NCI-H524 treated with DMSO at 0.1 percent for 48 hours (cell line): ENCODE measurements at regions not wholly inside any gene's neighbourhood (a gene's known extent, or its start where the extent isn't known, plus 50 kb on each side); places are given as distances from the start of the nearest gene placed in this dataset.
"Not testable (repeated sequence)": the region's sequence is repeated elsewhere in the genome, so short reads cannot be mapped to it uniquely, and the experiment has no call there.

ENCODE experiments used
- DNase-seq: peaks from one replicate; lab custom pipeline; 2025; lab: John Stamatoyannopoulos, UW

- DNase-seq = no peak
Measured at GRCh38 chr16:66095676-66096075, 270.8 kb upstream of the CDH5 start.

DNA sequence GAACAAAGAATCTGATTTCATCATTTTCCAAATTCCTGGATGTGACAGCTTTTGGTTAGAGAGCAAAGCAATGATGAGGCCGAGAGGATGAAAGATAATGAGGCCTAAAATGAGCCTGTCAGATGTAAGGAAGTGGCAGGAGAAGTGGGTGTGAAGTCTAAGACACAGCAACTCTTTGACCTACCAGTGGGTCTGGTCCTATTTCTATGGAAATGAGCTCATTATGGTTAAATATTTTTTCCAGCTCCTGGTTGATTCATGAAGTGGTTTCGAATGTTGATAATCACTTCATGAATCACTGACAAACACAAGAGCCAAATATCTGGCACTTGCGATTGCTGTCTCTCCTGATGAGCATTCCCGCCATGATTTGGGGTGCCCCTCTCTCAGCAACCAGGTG, 273.3 kb upstream of the CDH5 start:
- no peak for DNase-seq

GRCh38 chr16:66091471-66091891, 275.0 kb upstream of the CDH5 start:
- no peak for DNase-seq

DNA sequence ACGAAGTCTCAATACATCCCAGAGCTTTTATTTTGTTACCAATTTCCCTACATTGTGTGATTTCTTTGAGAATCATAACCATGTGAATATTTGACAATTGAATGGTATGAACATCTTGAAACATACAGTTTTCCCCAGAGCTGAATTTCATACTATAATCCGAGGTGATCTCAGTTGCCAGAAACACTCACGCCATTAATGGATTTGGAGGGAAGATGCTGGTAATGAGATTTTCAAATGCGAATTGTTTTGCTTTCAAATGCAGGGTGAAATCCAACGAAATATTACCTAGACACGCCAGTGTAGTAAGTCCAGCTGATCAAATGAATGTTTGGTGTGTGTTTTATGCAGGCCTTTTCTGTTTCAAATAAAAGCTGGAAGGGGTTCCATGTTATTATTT, 277.8 kb upstream of the CDH5 start:
- no peak for DNase-seq

- DNase-seq = no peak
Measured at GRCh38 chr16:66087308-66087707, 279.2 kb upstream of the CDH5 start.

DNA sequence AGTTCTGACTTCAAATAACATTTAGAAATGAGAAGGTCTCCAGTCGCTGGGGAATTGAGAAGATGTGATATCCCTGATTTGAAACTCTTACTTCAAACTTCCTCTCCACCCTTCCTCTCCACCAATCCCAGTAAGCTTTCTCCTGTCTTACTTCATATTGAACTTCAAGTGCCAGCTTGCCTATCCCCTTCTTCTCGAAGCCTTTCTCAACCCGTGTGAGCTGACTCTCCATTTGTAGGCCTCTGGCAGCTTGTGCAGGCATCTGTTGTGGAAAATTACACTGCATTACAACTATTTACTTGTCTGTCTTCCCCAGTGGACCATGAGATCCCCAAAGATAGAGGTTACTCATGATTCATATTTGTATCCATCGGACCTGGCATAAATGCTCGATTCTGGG, 280.8 kb upstream of the CDH5 start:
- DNase-seq = no peak

GRCh38 chr16:66084731-66085130, 281.8 kb upstream of the CDH5 start:
- not testable (repeated sequence) for DNase-seq

- DNase-seq = no peak
Measured at GRCh38 chr16:66084306-66084705, 282.2 kb upstream of the CDH5 start.

DNA sequence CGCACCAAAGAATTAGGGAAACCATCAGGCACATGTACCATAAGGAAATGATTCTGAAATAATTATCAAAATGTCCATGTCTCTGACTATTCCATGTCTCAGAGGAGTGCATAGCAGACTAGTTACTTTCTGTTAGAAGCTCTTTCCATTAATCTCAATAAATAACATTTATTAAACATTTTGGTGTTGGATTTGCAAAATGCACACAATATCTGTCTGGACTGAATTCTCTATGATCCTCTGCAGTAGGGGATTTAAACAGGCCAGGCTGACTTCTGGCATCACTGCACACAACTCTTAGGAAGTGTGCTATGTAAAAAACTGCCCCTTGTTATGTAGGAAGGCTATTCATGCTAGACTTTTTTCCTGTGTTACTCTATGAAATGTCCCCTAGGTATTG, 283.3 kb upstream of the CDH5 start:
- no peak for DNase-seq

DNA sequence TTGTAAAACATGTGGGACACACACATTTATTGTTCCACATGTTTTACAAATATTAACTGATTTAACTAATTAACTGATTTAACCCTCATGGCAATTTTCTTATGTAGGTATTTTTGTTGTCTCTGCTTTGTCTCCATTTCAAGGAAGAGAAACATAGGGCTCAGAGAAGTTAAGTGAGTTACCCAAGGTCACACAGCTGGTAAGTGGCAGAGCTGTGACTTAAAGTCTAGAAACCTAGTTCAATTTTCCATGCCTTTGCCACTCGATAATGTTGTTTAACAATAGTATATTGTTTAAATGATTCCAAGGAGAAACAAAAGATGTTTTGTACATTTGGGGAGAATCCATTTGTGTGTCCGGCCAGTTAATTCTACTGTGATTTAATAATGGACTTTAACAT, 284.1 kb upstream of the CDH5 start:
- DNase-seq = no peak

GRCh38 chr16:66081775-66082366, 284.6 kb upstream of the CDH5 start:
- DNase-seq = no peak

DNA sequence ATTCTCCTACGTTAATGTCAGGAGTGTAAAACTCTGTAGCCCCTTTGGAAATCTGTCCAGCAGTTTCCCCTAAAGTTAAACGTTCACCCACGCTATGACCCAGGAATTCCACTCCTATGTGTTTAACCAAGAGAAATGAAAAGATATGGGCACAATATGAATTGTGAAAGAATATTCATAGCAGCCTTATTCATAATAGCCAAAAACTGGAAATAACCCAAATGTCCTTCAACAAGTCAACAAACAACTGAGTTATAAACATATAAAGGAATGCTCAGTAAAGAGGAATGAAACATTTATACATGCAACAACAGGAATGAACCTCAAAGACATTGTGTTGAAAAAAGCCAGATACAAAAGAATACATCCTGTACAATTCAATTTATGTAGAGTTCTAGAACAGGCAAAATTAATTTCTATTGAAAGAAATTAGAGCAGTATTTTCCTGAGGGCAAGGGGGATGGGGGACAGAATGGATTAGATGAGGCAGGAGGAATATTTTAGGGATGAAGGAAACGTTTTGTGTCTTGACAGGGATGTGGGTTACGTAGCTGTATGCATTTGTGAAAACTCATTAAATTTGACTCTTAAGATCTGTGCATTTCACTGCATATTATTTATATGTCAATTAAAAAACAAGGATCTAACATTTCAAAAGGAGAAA, 286.7 kb upstream of the CDH5 start:
- DNase-seq = no peak

DNA sequence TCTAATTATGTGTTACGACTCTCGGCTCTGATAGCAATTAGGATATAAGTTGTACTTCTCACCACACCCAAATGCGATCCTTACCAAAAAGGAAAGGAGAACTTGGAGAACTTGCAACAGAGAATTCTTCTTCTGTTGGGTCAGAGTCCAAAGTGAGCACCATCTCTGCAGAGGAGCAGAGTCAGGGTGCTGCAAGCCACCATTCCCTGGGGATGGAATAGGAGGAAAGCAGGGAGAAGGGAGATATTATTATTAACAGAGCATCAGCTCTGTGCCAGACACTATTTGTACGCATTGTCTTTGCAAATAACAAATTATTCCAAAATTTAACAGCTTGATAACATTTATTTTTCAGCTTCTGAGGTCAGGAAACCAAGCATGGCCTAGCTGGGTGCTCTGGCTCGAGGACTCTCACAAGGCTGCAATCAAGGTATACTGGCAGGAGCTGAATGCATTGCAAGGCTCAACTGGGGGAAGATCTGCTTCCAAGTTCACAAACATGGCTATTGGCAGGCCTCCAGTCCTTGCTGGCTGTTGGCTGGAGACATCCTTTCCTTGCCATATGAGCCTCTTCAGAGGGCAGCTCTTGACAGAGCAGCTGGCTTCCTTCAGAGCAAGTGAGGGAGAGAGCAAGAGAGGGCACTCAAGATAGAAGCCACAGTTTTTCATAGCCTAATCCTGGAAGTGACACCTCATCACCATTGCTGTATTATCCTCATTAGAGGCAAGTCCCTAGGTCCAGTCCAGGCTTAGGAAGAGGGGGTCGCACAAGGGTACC, 296.2 kb upstream of the CDH5 start:
- DNase-seq = peak; percentile 92

- no peak for DNase-seq
Measured at GRCh38 chr16:66069587-66069986, 296.9 kb upstream of the CDH5 start.

DNA sequence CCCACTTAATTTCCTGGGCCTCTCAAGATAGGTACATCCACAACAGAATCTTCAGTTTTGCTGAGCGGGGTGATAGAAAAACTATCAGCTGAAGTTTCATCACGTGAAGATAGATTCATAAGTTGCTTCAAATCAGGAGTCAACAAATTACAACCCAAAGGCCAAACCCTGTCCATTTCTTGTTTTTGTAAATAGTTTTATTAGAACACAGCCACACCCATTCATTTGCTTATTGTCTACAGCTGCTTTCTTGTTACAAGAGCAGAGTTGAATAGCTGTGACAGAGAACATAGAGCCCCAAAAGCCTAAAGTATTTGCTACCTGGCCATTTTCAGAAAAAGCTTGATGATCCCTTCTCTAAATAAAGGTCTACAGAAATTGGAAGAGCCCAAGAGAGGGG, 300.1 kb upstream of the CDH5 start:
- DNase-seq = no peak

- no peak for DNase-seq
Measured at GRCh38 chr16:66065925-66066324, 300.6 kb upstream of the CDH5 start.

DNA sequence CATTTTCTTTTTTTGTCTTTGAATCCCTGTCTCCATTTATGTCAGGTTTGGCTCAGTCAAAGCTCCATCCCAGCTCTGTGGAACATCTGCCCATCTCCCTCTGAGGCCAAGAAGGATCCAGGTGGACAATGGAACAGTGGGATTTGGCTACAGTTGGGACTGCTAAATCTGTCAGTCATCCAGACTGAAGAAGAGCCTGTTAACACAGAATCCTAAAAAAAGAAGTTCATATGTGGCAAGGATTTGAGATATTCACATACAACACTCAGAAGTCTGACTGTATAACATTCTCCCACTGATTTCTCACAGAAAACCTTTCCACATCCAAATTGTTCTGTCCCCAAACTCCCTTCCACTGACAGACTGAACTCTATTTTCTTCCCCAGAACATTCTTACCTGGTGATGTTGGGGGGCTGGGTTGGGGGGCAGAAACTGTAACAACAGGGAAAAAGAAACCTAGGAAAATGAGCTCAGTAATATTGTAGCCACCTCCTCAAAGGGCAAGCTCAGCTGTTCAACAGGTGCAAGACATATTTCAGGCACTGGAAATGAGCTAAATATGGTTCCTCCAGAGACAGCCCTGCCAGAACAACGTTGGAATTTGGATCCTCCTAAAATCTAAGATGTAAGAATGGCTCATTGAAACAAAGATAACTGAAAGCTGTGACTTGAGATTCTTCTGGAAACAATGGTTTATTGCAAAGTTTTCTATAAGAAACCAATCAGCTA, 301.5 kb upstream of the CDH5 start:
- no peak for DNase-seq

DNA sequence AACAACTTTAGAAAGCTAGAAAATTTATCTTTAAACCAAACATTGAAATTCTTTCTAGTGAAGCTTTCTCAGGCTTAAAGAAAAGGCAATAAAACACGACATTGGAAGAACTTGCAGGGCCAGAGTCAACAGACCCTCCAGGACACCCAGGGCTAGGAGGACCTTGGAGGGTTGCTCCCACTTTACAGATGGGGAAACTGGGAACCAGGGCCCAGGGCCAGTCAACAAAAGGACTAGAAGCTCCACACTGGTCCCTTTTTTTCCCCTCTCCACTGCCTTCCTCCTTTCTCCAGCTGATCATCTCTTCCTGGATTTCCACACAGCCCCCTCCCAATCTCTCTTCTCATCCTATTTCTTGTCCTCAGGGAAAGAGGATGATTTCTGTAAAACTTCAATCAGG, 307.7 kb upstream of the CDH5 start:
- DNase-seq = no peak

DNA sequence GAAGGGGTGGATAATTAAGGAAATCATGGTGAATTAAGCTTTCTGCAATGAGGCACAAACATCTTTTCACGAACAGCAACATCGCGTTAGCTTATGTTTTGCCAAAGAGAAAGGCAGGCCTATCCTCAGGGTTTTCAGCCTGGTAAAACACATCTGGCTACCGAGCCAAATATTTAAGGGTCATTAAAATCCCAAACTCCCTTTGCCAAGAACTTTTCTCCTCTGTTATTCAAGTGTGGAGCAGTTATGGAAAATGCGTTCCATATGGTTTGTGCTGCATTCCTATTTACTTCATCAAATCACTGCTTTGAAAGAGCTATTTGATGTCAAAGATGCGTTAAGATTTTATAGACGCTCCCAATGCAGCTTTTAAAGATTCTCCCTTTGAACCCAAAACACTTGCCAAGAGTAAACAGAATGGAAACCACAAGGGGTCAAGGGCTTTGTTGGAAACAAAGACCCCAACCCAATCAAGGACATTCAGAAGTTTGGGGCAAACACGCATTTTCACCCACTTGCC, 308.3 kb upstream of the CDH5 start:
- no peak for DNase-seq

GRCh38 chr16:66057057-66057456, 309.4 kb upstream of the CDH5 start:
- no peak for DNase-seq

GRCh38 chr16:66054095-66054494, 312.4 kb upstream of the CDH5 start:
- DNase-seq = no peak

- DNase-seq = no peak
Measured at GRCh38 chr16:66052745-66053144, 313.7 kb upstream of the CDH5 start.

DNA sequence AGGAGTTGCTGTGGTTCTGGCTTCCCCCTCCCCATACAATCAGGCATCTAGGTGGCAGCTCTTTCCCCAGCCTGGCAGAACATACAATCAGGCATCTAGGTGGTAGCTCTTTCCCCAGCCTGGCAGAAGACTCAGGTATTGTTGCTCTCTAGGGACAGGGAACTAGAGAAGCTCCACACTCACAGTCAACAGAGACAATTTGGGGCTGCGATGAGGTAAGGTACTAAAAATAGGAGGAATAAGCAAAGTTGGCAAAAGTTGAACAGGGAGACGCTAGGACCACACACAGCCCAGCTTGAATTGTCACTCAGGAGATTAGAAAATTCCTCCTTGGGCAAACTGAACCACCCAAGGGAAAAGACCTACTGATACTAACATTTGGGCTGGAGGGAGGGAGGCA, 315.5 kb upstream of the CDH5 start:
- DNase-seq = no peak
